K562 (cell line): ENCODE measurements at regions not wholly inside any gene's neighbourhood (a gene's known extent, or its start where the extent isn't known, plus 50 kb on each side); places are given as distances from the start of the nearest gene placed in this dataset.

Experiments used
- ATAC-seq: fragments of 200-7000 bp; cut with Tn5 transposase; 3 replicates; pipeline ENCODE4 v1.9.1; 2020; ENCODE audit warnings: moderate library complexity
- BruUV-seq: library from RNA; stranded (reverse); fragments of 400-500 nt; replicated peaks from 2 replicates; lab custom pipeline; 2021; lab: Mats Ljungman, UMichigan
- CTCF ChIA-PET: fragments of 300-600 bp; formaldehyde crosslinking; extraction: SDS; loops from one replicate; lab custom pipeline; 2021; ENCODE audit warnings: low intra/inter-chr PET ratio; lab: Yijun Ruan, JAX
- POLR2A ChIA-PET: fragments of 300-600, 350-650 bp; sonication (Branson Sonifier 250); formaldehyde crosslinking; extraction: SDS; loops from one replicate; lab custom pipeline; 2021; ENCODE audit warnings: antibody characterized with exemption, inconsistent platforms; lab: Yijun Ruan, JAX
- DNase-seq, 4 experiments: peaks; one replicate each; pipeline versions ENCODE4 v3.0.0 to v3.0.0-alpha.2; 2011 to 2018; ENCODE audit warnings: low spot score in 3 of 4, mixed read lengths in 3 of 4; ENCODE audit errors: extremely low read depth in 1 of 4
- FAIRE-seq: peaks from 2 replicates; lab custom pipeline; 2011; peaks lifted over from hg19 to GRCh38; lab: Jason Lieb, UNC
- H2AFZ ChIP-seq: 2 replicates; pipeline ENCODE4 v1.6.0; 2011; ENCODE audit warnings: low read depth, low read length, control low read depth, inconsistent platforms
- H3K27ac ChIP-seq: fragments of 200-600 bp; 3 replicates; pipeline ENCODE4 v1.8.0; 2011; ENCODE audit warnings: low read depth, mild to moderate bottlenecking, control low read depth, inconsistent platforms, low read length, moderate library complexity, mixed read lengths; ENCODE audit errors: extremely low read depth
- H3K27me3 ChIP-seq, 2 experiments: fragments of 300-600 bp in 1 of 2; 2 replicates in 1 of 2; 3 replicates in 1 of 2; pipeline versions ENCODE4 v1.6.0 to v1.8.0; 2011; ENCODE audit warnings: inconsistent platforms in 2 of 2, low read length in 2 of 2, mild to moderate bottlenecking in 1 of 2, mixed read lengths in 1 of 2, moderate library complexity in 1 of 2; ENCODE audit not compliant: control insufficient read depth in 2 of 2, insufficient read depth in 2 of 2
- H3K36me3 ChIP-seq: fragments of 300-600 bp; 3 replicates; pipeline ENCODE4 v1.8.0; 2011; ENCODE audit warnings: mild to moderate bottlenecking, low read length, inconsistent platforms; ENCODE audit not compliant: control insufficient read depth, insufficient read depth
- H3K4me1 ChIP-seq, 2 experiments: fragments of 200-600 bp in 1 of 2; replicated peaks in 1 of 2; 2 replicates in 1 of 2; 3 replicates in 1 of 2; pipeline versions ENCODE4 v1.5.1 to v1.8.0; 2011; ENCODE audit warnings: inconsistent platforms in 2 of 2, low read length in 2 of 2, mild to moderate bottlenecking in 1 of 2, mixed read lengths in 1 of 2, moderate library complexity in 1 of 2; ENCODE audit not compliant: control insufficient read depth in 2 of 2, insufficient read depth in 2 of 2
- H3K4me2 ChIP-seq: 2 replicates; pipeline ENCODE4 v1.6.1; 2011; ENCODE audit warnings: low read length, control low read depth, inconsistent platforms, mixed read lengths; ENCODE audit not compliant: insufficient read depth
- H3K4me3 ChIP-seq: fragments of 200-600 bp; sonication (generic), shearing (Covaris generic); 2 replicates; pipeline ENCODE4 v1.5.1; 2016; ENCODE audit warnings: control low read depth, inconsistent platforms
- H3K79me2 ChIP-seq: fragments of 200-600 bp; 3 replicates; pipeline ENCODE4 v1.8.0; 2011; ENCODE audit warnings: low read length, inconsistent platforms; ENCODE audit not compliant: control insufficient read depth, insufficient read depth
- H3K9ac ChIP-seq, 2 experiments: 2 replicates each; pipeline versions ENCODE4 v1.6.0 to v1.6.1; 2011; ENCODE audit warnings: low read depth in 2 of 2, low read length in 2 of 2, control low read depth in 1 of 2, inconsistent platforms in 1 of 2, mild to moderate bottlenecking in 1 of 2, mixed read lengths in 1 of 2; ENCODE audit not compliant: insufficient read depth in 1 of 2
- H3K9me1 ChIP-seq: one replicate; pipeline ENCODE4 v1.6.0; 2011; ENCODE audit warnings: inconsistent platforms, mild to moderate bottlenecking, low read length, moderate library complexity; ENCODE audit not compliant: control insufficient read depth, insufficient read depth
- H3K9me3 ChIP-seq: replicated peaks from 2 replicates; pipeline ENCODE4 v1.5.1; 2011; ENCODE audit warnings: low read depth, low read length, inconsistent platforms; ENCODE audit not compliant: control insufficient read depth, insufficient read depth
- H4K20me1 ChIP-seq: replicated peaks from 2 replicates; pipeline ENCODE4 v1.6.1; 2011; ENCODE audit warnings: low read length, inconsistent platforms, mixed read lengths; ENCODE audit not compliant: control insufficient read depth, insufficient read depth
- BRCA1 ChIP-seq, 2 experiments: fragments of 450-650 bp in 1 of 2; sonication (generic) in 1 of 2; formaldehyde crosslinking in 1 of 2; IDR thresholded peaks; 2 replicates each; pipeline versions ENCODE4 v1.5.0 to v1.6.1; 2017 to 2020; ENCODE audit warnings: mild to moderate bottlenecking in 1 of 2, missing genetic modification reagents in 1 of 2
- CBX8 ChIP-seq: fragments of 200-600 bp; sonication (generic); IDR thresholded peaks from 2 replicates; pipeline ENCODE4 v1.6.1; 2012; ENCODE audit warnings: borderline replicate concordance, mixed run types, low read depth, mild to moderate bottlenecking, moderate library complexity, mixed read lengths, low read length, control low read depth, inconsistent platforms; ENCODE audit not compliant: poor library complexity, severe bottlenecking; ENCODE audit errors: extremely low read depth
- ELF1 ChIP-seq: fragments of 200-800 bp; sonication (Bioruptor generic); IDR thresholded peaks from 2 replicates; pipeline ENCODE4 v1.6.1; 2016; ENCODE audit warnings: missing genetic modification characterization, missing compliant biosample characterization
- ESRRA ChIP-seq: fragments of 450-650 bp; IDR thresholded peaks from 2 replicates; pipeline ENCODE4 v1.6.1; 2014; ENCODE audit warnings: low read depth, mild to moderate bottlenecking, moderate library complexity, borderline replicate concordance
- MAFK ChIP-seq: IDR thresholded peaks from 2 replicates; pipeline ENCODE4 v1.6.1; 2011; ENCODE audit warnings: low read length, improper control_type of control experiment
- MBD1 ChIP-seq: fragments of 250-450 bp; sonication (Bioruptor Pico); IDR thresholded peaks from 2 replicates; pipeline ENCODE4 v1.8.0; 2022; ENCODE audit warnings: inconsistent platforms
- NRF1 ChIP-seq, 2 experiments: fragments of 450-650 bp; IDR thresholded peaks in 1 of 2; conservative IDR thresholded peaks in 1 of 2; 2 replicates each; pipeline ENCODE4 v1.6.1; 2014; ENCODE audit warnings: mild to moderate bottlenecking in 2 of 2
- PHB ChIP-seq: fragments of 250-450 bp; sonication (Bioruptor Pico); IDR thresholded peaks from 2 replicates; pipeline ENCODE4 v1.5.0; 2021
- PYGO2 ChIP-seq: fragments of 450-650 bp; IDR thresholded peaks from 2 replicates; pipeline ENCODE4 v1.6.1; 2016; ENCODE audit warnings: mild to moderate bottlenecking, missing genetic modification characterization, moderate library complexity, missing compliant biosample characterization
- SMAD3 ChIP-seq: fragments of 450-650 bp; formaldehyde crosslinking; conservative IDR thresholded peaks from 2 replicates; pipeline ENCODE4 v1.4.0; 2020; ENCODE audit warnings: mild to moderate bottlenecking
- ZNF445 ChIP-seq: fragments of 250-450 bp; sonication (Bioruptor Pico); IDR thresholded peaks from 2 replicates; pipeline ENCODE4 v1.4.0; 2020; ENCODE audit warnings: low read depth, mild to moderate bottlenecking, moderate library complexity
- ZNF589 ChIP-seq: fragments of 200-800 bp; sonication (Bioruptor generic); IDR thresholded peaks from 2 replicates; pipeline ENCODE4 v1.6.1; 2016; ENCODE audit warnings: low read depth, missing genetic modification characterization, missing compliant biosample characterization
- ZNF830 ChIP-seq: fragments of 250-450 bp; sonication (Bioruptor Pico); IDR thresholded peaks from 2 replicates; pipeline ENCODE4 v1.5.0; 2021; ENCODE audit warnings: mild to moderate bottlenecking
- WGBS: fragments of 100-300 bp; shearing (Covaris generic); methylation state at CpG from one replicate; pipeline ENCODE4 v1.1.6; 2016; ENCODE audit warnings: low coverage, mixed read lengths; ENCODE audit not compliant: insufficient coverage; ENCODE audit errors: missing lambda C conversion rate; 5-methylcytosine and 5-hydroxymethylcytosine counted together
- in situ Hi-C: fragments of 300-500 bp; cut with MboI; formaldehyde crosslinking; loops from 4 replicates; pipeline ENCODE4 v1.15.0; 2018; ENCODE audit warnings: inconsistent platforms, mixed read lengths
- intact Hi-C: fragments of 100-400 bp; cut with micrococcal nuclease; formaldehyde crosslinking; loops from 2 replicates; pipeline ENCODE4 v1.14.2; 2022
- TF ChIP-seq, protein P1 (sequence below): sonication (generic); formaldehyde crosslinking; IDR thresholded peaks from 2 replicates; pipeline ENCODE4 v1.8.0; 2023; ENCODE audit warnings: mild to moderate bottlenecking, missing genetic modification reagents
- TF ChIP-seq, protein P2 (sequence below), 2 experiments: IDR thresholded peaks; 2 replicates each; pipeline ENCODE4 v1.6.1; 2012; ENCODE audit warnings: improper control_type of control experiment in 2 of 2, low read depth in 2 of 2, low read length in 2 of 2, borderline replicate concordance in 1 of 2

- Histone ChIP-seq H2AFZ (no peak overlapping the region), H3K4me3 (no peak overlapping the region), H3K4me2 (no peak overlapping the region), H3K36me3 (no peaks in the 10 kb centered on the region), H3K79me2 (no peaks in the 10 kb centered on the region), H3K9me3 (no peaks in the 10 kb centered on the region), H3K27ac (no peak overlapping the region), H3K9me1 (no peaks in the 10 kb centered on the region), H4K20me1 (no peaks in the 10 kb centered on the region), H3K4me1 (no peaks in the 10 kb centered on the region), H3K27me3 (no peaks in the 10 kb centered on the region), H3K9ac (no peak overlapping the region)
- ChIA-PET CTCF (no interaction called here), POLR2A (no interaction called here)
- ATAC-seq (no peak), FAIRE-seq (no peak), DNase-seq (no peak)
- WGBS = 0% methylated on average over 1 of the region's 1 CpG
- BruUV-seq = no TSS peak
- in situ Hi-C loops = no loop called here
- TF ChIP-seq NRF1 (conservative IDR thresholded peaks at IDR 0.05 in 1 of 2, IDR thresholded peaks at IDR 0.05 in 1 of 2) (no peak), BRCA1 (IDR thresholded peaks at IDR 0.05) (no peak), BRCA1 (CRISPR knock-in tag; IDR thresholded peaks at IDR 0.05) (no peak), PHB (no peak), CBX8 (no peak), ELF1 (tag) (no peak), ZNF830 (no peak), ZNF445 (CRISPR knock-in tag) (no peak), MAFK (no peak), ZNF589 (CRISPR knock-in tag) (no peak), PYGO2 (no peak), ESRRA (no peak), MBD1 (CRISPR knock-in tag) (no peak), SMAD3 (CRISPR knock-in tag) (no peak)
- TF ChIP-seq, protein P1, sequence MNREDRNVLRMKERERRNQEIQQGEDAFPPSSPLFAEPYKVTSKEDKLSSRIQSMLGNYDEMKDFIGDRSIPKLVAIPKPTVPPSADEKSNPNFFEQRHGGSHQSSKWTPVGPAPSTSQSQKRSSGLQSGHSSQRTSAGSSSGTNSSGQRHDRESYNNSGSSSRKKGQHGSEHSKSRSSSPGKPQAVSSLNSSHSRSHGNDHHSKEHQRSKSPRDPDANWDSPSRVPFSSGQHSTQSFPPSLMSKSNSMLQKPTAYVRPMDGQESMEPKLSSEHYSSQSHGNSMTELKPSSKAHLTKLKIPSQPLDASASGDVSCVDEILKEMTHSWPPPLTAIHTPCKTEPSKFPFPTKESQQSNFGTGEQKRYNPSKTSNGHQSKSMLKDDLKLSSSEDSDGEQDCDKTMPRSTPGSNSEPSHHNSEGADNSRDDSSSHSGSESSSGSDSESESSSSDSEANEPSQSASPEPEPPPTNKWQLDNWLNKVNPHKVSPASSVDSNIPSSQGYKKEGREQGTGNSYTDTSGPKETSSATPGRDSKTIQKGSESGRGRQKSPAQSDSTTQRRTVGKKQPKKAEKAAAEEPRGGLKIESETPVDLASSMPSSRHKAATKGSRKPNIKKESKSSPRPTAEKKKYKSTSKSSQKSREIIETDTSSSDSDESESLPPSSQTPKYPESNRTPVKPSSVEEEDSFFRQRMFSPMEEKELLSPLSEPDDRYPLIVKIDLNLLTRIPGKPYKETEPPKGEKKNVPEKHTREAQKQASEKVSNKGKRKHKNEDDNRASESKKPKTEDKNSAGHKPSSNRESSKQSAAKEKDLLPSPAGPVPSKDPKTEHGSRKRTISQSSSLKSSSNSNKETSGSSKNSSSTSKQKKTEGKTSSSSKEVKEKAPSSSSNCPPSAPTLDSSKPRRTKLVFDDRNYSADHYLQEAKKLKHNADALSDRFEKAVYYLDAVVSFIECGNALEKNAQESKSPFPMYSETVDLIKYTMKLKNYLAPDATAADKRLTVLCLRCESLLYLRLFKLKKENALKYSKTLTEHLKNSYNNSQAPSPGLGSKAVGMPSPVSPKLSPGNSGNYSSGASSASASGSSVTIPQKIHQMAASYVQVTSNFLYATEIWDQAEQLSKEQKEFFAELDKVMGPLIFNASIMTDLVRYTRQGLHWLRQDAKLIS (CRISPR knock-in tag) = no peak
- TF ChIP-seq, protein P2, sequence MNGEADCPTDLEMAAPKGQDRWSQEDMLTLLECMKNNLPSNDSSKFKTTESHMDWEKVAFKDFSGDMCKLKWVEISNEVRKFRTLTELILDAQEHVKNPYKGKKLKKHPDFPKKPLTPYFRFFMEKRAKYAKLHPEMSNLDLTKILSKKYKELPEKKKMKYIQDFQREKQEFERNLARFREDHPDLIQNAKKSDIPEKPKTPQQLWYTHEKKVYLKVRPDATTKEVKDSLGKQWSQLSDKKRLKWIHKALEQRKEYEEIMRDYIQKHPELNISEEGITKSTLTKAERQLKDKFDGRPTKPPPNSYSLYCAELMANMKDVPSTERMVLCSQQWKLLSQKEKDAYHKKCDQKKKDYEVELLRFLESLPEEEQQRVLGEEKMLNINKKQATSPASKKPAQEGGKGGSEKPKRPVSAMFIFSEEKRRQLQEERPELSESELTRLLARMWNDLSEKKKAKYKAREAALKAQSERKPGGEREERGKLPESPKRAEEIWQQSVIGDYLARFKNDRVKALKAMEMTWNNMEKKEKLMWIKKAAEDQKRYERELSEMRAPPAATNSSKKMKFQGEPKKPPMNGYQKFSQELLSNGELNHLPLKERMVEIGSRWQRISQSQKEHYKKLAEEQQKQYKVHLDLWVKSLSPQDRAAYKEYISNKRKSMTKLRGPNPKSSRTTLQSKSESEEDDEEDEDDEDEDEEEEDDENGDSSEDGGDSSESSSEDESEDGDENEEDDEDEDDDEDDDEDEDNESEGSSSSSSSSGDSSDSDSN (IDR thresholded peaks at IDR 0.05; ENCODE audit: borderline replicate concordance in 1 of 2, low read depth in 2 of 2, low read length in 2 of 2) = no peak
- intact Hi-C loops = no loop called here
Observed at GRCh38 chr2:160720098-160720497, 226.5 kb upstream of the RBMS1 start.
